NCI-H2029 treated with DMSO at 0.1 percent for 48 hours (cell line): ENCODE measurements at regions not wholly inside any gene's neighbourhood (a gene's known extent, or its start where the extent isn't known, plus 50 kb on each side); places are given as distances from the start of the nearest gene placed in this dataset.
"Not testable (repeated sequence)": the region's sequence is repeated elsewhere in the genome, so short reads cannot be mapped to it uniquely, and the experiment has no call there.

Experiments used
- DNase-seq: peaks from one replicate; lab custom pipeline; 2025; lab: John Stamatoyannopoulos, UW

DNA sequence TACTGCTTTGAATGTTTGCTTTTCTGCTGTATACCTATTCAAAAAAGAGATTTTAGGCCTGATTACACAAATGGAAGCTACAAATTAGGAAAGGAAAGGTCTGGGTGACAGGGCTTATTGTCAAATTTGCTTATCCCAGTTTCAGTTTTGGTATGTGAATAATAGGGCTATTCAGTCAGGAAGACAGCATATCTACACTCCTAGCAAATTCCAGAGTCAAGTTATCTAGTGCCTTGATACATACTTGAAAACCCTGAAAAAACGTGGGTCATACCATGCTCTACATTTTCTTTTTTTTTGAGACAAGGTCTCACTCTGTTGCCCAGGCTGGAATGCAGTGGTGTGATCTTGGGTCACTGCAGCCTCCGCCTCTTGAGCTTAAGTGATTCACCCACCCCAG, 59.2 kb upstream of the CCDC180 start:
- not testable (repeated sequence) for DNase-seq

DNA sequence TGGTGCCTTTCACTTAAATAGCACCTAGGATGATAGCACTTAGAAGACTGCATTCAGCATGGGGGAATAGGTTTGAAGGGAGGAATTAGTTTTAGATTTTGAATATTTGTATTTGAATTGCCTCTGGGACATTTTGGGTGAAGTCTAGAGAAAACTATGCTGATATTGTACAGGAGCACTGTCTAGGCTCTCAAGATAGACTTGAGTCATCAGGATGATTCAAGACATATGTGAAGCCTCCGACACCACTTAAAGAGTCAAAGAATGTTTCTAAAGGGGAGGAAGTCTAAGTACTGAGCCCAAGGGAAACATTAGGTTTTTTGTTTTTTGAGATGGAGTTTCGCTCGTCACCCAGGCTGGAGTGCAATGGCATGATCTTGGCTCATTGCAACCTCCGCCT, 63.9 kb upstream of the CCDC180 start:
- no peak for DNase-seq

DNA sequence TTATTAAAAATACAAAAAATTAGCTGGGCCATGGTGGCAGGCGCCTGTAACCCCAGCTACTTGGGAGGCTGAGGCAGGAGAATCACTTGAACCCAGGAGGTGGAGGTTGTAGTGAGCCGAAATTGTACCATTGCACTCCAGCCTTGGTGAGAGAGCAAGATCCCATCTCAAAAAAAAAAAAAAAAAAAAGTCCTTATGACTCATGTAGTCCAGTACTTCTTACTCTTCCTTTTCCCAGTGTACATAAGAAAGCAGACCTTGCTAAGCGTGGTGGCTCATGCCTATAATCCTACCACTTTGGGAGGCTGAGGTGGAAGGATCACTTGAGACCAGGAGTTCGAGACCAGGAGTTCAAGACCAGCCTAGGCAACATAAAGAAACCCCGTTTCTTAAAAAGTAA, 66.0 kb upstream of the CCDC180 start:
- not testable (repeated sequence) for DNase-seq

DNA sequence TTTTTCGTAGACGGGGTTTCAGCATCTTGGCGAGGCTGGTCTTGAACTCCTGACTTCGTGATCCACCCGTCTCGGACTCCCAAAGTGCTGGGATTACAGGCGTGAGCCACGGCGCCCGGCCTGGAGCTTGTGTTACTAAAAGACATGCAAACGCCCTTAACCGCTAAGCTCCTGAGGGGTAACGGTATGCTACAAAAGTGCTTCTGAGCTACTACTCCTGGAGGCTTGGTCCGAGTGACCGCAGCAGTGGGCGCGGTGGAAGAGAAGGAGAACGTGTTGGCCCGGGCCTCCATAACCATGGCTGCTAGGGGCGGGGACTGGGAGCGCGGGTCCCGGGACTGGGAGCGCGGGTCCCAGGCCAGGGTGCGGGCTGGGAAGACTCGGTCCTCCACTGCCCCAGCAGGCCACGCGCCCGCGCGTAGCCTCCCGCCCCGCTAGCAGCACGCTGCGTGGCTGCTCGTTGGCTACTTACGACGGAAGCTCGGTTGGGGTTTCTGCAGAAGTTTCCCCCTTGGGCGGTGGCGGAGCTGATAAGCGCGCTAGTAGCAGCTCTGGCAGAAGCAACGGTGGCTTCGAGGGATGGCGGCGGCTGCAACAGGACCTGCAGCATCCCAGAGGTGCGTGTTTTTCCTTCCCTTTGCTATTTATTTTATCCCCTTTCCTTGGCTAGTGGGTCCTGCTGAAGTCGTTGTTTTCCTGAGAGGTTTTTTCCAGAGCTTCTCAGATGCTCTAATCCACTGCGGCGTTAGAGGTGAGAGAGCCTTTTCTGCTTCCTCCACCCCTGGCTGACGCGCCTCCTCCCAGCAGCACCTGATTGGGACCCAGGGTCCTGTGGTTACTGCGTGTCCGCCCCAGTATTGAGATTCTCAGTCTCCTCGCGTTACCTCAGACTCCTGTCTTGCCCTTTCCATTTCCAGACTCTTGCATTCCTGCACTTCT, 69.2 kb upstream of the CCDC180 start:
- peak; percentile 47 for DNase-seq

DNA sequence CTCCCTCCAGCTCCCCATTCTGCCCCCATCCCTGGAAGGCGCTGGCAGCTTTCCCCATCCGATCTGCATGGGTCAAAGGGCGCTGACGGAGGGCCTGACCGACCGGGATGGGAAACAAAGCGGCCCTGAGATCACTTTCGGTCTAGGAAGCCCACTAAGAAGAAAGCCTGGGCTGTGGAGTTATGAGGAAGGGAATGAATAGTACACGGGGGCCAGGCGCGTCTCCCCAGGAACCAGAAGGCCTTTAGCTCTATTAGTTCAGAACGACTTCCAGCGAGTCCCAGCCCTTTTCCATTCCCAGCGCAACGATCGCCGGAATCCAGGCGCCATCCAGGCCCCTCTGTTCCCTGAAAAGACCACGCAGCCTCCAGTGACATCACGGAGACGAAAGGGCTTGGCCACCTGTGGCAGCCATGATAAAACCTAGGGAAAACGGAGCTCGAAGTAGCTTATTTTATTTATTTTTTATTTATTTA, 70.1 kb upstream of the CCDC180 start:
- DNase-seq: no peak

DNA sequence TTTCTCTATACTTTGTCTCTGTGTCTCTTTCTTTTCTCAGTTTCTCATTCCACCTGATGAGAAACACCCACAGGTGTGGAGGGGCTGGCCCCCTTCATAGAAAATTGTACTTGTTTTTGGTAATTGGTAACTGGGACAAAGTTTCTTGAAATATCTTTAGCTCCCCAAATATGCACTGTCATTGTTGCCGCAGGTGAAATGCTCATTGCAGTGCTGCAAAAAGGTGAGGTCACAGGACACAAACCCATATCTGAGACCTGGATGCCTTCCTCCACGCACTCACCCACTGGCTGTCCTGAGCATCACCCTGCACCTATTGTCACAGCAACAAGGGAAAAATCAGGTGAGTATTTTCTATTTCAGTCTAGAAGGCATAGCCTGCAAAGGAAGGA, 74.5 kb upstream of the CCDC180 start:
- DNase-seq: not testable (repeated sequence)

DNA sequence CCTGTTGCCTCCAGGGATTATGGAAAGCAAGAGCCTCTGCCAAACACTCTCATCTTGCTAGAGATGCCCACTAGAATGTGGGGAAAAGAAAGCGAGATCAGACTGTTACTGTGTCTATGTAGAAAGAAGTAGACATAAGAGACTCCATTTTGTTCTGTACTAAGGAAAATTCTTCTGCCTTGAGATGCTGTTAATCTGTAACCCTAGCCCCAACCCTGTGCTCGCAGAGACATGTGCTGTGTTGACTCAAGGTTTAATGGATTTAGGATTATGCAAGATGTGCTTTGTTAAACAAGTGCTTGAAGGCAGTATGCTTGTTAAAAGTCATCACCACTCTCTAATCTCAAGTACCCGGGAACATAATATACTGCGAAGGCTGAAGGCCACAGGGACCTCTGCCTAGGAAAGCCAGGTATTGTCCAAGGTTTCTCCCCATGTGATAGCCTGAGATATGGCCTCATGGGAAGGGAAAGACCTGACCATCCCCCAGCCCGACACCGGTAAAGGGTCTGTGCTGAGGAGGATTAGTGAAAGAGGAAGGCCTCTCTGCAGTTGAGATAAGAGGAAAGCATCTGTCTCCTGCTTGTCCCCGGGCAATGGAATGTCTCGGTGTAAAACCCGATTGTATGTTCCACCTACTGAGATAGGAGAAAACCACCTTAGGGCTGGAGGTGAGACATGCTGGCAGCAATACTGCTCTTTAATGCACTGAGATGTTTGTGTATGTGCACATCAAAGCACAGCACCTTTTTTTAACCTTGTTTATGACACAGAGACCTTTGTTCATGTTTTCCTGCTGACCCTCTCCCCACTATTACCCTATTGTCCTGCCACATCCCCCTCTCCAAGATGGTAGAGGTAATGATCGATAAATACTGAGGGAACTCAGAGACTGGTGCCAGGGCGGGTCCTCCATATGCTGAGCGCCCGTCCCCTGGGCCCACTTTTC, 75.1 kb upstream of the CCDC180 start:
- not testable (repeated sequence) for DNase-seq

DNA sequence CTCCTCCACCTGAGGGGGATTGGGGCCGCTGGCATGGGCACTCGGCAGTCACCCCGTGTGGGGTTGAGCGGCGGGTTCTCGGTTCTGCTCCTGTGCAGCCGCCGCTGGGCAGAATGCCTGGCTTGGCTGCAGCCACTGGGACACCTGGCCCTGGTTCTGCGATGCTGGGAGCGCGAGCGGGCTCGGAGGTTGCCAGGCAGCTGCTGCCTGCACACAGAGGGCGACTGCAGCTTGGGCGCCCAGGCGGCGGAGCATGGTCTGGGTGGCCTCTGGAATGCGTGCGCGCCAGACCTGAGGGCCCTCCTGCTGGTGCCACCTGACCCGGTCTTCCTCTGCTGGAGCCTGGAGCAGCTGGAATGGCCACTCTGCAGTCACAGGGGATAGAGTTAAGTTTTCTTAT, 85.1 kb upstream of the CCDC180 start:
- not testable (repeated sequence) for DNase-seq

DNA sequence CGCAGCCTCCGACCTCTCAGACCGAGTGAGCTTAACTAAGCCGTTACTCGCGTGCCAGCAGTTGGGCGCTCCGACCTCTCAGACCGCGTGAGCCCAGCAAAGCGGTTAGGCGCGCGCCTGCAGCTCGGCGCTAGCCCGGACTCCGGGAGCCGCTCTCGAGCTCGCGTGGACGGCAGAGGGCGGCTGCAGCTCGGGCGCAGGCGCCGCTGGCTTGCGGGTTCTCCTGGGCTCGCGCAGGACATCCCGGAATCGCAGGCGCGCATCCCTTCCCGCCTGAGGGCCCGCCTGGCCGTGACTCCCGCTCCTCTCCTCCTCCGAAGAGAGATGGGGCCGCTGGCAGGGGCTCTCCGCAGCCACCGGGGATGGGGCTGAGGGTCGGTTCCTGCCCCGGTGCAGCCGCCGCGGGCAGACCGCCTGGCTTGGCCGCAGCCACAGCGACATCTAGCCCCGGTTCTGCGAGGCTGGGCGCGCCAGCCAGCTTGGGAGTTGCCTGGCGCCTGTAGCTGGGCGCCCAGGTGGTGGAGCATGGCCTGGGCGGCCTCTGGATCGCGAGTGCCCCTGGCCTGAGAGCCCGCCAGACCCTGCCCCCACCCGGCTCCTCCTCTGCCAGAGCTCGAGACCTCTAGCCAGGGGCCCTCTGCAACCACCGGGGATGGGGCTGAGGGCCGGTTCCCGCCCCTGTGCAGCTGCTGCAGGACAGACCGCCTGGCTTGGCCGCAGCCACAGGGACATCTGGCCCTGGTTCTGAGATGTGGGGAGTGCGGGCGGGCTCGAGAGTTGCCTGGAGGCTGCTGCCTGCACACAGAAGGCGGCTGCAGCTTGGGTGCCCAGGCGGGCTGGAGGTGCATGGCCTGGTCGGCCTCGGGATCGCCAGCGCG, 85.7 kb upstream of the CCDC180 start:
- DNase-seq: not testable (repeated sequence)

DNA sequence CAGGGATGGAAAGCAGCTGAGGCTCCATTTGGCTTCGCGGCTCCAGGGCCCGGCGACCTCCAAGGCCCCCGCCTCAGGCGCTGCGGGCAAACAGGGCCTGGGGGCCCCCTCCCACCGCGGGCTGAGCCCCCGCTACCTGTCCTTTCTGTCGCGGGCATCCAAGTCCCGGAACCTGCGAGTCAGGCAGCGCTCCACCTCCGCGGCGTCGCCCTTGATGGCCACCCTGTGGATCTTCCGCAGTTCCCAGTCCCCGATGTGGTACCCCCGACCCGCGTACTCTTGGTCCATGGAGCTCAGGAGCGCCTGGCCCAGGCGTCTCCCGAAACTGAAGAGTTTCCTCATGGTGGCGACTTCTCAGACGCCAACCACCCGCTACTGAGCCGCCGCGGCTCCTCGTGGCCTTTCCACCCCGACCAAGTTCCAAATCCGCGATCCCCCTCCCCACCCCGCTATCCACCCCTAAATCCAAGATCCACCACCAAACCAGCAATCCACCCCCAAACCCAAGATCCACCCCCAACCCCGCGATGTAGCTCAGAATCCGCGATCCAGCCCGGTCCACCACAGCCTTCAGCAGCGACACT, 86.5 kb upstream of the CCDC180 start:
- no peak for DNase-seq

DNA sequence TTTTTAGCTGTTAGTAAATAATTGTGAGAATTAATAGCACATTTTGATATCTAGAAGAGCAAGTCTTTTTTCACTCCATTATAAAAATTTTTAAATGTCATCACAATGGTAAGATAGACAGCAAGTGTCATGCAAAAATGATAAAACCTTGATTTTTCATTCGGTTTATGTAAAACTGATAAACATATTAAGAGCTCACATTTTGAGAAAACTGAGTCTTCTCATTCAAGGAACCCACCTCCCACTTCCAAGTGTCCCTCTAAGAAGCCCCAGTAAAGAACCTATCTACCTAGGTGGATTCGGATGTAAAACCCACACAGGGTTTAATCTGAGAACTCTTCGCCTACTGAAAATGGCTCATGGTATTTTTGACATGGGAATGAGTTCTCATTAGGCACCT, 87.1 kb upstream of the CCDC180 start:
- not testable (repeated sequence) for DNase-seq

DNA sequence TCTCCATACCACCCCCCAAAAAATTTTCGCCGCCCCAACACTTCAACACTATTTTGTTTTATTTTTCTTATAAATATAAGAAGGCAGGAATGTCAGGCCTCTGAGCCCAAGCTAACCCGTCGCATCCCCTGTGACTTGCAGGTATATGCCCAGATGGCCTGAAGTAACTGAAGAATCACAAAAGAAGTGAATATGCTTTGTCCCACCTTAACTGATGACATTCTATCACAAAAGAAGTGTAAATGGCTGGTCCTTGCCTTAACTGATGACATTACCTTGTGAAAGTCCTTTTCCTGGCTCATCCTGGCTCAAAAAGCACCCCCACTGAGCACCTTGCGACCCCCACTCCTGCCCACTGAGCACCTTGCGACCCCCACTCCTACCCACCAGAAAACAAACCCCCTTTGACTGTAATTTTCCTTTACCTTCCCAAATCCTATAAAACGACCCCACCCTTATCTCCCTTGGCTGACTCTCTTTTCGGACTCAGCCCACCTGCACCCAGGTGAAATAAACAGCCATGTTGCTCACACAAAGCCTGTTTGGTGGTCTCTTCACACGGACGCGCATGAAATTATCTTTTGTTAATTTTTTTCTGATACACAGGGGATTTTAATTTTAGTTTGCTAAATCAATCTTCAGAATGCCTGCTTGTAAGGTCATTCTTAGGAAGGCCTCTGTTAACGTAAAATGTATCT, 87.9 kb upstream of the CCDC180 start:
- not testable (repeated sequence) for DNase-seq

DNA sequence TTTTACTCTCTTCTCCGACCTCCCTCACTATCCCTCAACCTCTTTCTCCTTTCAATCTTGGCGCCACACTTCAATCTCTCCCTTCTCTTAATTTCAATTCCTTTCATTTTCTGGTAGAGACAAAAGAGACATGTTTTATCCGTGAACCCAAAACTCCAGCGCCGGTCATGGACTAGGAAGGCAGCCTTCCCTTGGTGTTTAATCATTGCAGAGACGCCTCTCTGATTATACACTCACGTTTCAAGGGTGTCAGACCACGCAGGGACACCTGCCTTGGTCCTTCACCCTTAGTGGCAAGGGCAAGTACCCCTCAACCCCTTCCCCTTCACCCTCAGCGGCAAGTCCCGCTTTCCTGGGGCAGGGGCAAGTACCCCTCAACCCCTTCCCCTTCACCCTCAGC, 92.3 kb upstream of the CCDC180 start:
- not testable (repeated sequence) for DNase-seq

DNA sequence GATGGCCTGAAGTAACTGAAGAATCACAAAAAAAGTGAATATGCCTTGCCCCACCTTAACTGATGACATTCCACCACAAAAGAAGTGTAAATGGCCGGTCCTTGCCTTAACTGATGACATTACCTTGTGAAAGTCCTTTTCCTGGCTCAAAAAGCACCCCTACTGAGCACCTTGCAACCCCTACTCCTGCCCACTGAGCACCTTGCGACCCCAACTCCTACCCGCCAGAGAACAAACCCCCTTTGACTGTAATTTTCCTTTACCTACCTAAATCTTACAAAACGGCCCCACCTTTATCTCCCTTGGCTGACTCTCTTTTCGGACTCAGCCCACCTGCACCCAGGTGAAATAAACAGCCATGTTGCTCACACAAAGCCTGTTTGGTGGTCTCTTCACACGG, 92.9 kb upstream of the CCDC180 start:
- not testable (repeated sequence) for DNase-seq

DNA sequence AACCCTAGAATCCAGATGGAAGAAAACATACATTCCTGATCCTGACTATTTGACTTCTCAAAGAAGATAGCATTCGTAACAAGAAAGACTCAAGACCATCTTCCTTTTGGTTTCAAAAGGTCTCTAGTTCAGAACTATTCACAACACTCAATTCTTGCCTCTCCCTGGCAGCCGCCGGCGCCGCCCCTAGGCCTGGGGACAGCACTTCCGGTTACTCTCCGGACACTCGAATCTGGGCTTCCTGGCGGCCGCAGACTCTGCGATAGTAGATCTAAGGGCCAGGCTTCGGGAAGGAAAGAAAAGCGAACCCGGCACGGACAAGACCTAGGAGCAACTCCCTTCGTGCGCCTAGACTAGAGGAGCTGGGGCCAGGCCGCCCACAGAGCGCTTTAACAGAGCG, 107.8 kb upstream of the CCDC180 start:
- not testable (repeated sequence) for DNase-seq

DNA sequence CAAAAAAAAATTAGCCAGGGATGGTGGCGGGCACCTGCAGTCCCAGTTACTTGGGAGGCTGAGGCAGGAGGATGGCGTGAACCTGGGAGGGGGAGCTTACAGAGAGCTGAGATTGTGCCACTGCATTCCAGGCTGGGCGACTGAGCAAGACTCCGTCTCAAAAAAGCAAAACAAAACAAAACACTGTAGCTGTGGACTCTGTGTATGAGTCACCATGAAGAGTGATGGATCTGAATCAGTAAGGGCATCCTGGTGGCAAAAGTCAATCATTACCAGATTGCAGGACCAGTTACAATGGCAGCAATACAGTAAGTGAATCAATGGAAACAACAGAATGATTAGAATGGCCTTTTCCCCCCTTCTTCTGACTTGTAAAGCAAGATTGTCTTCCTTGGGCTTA, 113.7 kb upstream of the CCDC180 start:
- DNase-seq: not testable (repeated sequence)

DNA sequence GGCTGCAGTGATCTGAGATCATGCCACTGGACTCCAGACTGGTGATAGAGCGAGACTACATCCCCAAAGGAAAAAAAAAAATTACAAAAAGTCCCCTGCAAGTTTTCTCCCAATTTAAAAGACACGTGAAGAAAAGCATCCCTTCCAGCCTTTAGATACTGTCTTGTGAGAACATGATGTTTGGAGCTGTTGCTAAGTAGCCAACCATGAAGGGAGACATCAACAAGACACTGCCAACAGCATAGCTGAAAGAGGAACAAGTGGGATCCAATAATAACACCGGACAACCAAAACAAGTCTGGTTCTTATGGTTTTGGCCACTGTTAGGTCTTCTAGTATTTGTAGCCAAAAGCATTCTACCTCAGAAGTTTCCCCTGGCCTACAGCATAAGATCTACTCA, 118.9 kb upstream of the CCDC180 start:
- no peak for DNase-seq

DNA sequence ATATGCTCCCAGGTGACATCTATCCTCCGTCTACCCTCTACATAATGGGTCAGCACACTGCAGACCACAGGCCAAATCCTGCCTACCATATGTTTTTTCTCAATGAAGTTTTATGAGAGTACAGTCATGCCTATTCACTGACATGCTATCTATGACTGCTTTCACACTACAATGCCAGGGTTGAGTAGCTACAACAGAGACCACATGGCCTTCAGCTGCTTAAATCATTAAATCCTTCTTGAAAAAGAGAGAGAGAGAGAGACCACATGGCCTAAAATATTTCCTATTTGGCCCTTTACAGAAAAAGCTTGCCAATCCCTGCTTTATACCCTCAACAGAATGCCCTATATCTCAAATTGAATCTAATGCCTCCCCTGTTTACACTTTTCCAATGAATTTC, 119.8 kb upstream of the CCDC180 start:
- DNase-seq: not testable (repeated sequence)

DNA sequence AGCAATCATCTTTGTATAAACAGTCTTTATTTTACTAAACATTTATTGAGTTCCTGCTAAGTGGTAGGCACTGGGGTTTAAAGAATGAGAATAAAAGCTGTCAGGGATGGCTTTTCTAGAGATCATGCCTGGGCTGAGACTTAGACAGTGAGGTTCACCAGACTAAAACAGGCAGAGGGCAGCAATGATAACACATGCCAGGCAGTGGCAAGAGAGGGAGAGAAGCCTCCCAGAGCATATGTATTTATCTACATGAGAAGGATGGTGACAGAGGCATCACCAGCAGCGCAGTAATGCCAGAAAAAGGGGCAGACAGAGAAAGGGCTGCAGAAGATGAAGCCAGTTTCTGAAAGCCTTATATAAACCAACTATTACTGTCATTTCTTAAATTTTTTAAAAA, 121.0 kb upstream of the CCDC180 start:
- DNase-seq: no peak

DNA sequence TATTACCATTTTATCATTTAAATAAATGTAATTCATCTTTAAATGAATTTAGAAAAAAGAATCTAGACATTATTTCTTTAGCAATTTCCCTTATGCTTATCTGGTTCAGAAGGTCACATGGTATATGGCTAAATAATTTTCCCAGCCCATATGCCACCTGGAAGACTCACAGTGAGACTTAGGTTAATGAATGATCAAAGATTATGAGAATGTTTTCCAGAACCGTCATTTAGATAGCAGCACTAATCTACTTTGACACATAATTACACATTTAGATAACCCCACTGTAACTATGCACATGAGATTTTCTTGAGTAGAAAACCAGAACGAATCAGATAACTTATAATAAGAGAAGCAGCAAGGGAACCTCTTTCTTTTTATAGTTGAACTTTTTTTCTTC, 124.9 kb upstream of the CCDC180 start:
- not testable (repeated sequence) for DNase-seq

DNA sequence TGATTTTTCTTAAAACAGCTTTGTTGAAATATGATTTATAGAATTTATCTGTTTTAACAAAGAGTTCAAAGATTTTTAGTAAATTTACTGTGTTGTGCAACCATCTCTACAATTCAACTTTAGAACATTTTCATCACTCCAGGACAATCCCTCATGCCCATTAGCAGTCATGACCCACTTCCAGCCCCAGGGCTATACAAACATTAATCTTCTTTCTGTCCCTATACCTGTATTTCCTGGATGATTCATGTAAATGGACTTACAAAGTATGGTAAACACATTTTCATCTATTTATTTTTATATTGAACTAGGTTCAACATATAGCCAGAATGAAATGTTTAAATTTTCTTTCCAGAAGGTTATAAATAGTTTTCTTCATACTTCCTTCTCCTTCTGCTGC, 127.8 kb upstream of the CCDC180 start:
- no peak for DNase-seq
